ENCODE measurements at regions not wholly inside any gene's neighbourhood (a gene's known extent, or its start where the extent isn't known, plus 50 kb on each side); places are given as distances from the start of the nearest gene placed in this dataset.

DNA sequence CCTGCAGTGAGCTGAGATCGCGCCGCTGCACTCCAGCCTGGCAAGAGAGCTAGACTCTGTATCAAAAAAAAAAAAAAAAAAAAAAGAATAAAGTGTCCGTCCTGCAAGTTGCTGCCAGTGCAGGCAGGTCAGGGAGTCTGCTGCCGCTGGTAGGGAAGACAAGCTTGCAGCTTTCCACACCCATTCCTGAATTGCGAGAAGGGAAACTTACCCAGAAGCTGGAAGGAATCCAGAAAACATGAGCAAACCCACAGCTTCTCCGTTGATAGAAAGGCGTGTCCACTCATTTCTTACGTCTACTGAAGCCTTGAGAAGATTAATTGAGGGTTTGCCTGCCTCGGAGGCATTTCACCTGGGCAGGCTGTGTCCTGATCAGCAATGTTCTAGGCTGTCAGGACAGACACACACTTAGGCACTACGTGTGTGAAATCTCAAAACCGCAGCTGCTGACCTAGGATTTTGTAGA lies 61.6 kb upstream of the DSP start:
- TF ChIP-seq CTCF (IDR thresholded peaks at IDR 0.05): no peak
- TF ChIP-seq POLR2A (IDR thresholded peaks at IDR 0.05): no peak
